ENCODE measurements at regions not wholly inside any gene's neighbourhood (a gene's known extent, or its start where the extent isn't known, plus 50 kb on each side); places are given as distances from the start of the nearest gene placed in this dataset.

GRCh38 chr5:7192016-7192415 lies 203.9 kb upstream of the ADCY2 start:
- WGBS, 4 donors: 73 to 90% (median 80%) methylated on average over 3 of the region's 3 CpGs
- Histone ChIP-seq H3K27ac (no peak overlapping the region), H3K27me3 (no peaks in the 10 kb centered on the region), H3K36me3 (replicated peaks in 1 of 2) (no peaks in the 10 kb centered on the region), H3K4me1 (replicated peaks in 1 of 2) (no peaks in the 10 kb centered on the region), H3K9me3 (replicated peaks in 1 of 3) (no peaks in the 10 kb centered on the region), H3K4me3 (no peak overlapping the region)
- TF ChIP-seq POLR2A (IDR thresholded peaks at IDR 0.05): no peak
- no peak for TF ChIP-seq CTCF (IDR thresholded peaks at IDR 0.05)
- DNase-seq: no peak
- intact Hi-C loops (cut with DNase I): no loop called here

GRCh38 chr5:7202846-7203245 lies 193.1 kb upstream of the ADCY2 start:
- 78 to 95% (median 92%) methylated on average over 1 of the region's 1 CpG for WGBS, 4 donors
- Histone ChIP-seq H3K36me3 (replicated peaks in 1 of 2) (no peaks in the 10 kb centered on the region), H3K27ac (no peak overlapping the region), H3K4me3 (no peak overlapping the region), H3K9me3 (replicated peaks in 1 of 3) (no peaks in the 10 kb centered on the region), H3K27me3 (no peaks in the 10 kb centered on the region), H3K4me1 (replicated peaks in 1 of 2) (no peaks in the 10 kb centered on the region)
- TF ChIP-seq CTCF (IDR thresholded peaks at IDR 0.05) (no peak), POLR2A (IDR thresholded peaks at IDR 0.05) (no peak)
- intact Hi-C loops (cut with DNase I): no loop called here
- DNase-seq: no peak

- Histone ChIP-seq H3K27ac (no peak overlapping the region), H3K4me1 (replicated peaks in 1 of 2) (no peaks in the 10 kb centered on the region), H3K36me3 (replicated peaks in 1 of 2) (no peaks in the 10 kb centered on the region), H3K27me3 (no peaks in the 10 kb centered on the region), H3K9me3 (replicated peaks in 1 of 3) (no peaks in the 10 kb centered on the region), H3K4me3 (no peak overlapping the region)
- DNase-seq: no peak
- TF ChIP-seq POLR2A (IDR thresholded peaks at IDR 0.05): no peak
- no peak for TF ChIP-seq CTCF (IDR thresholded peaks at IDR 0.05)
- intact Hi-C loops (cut with DNase I): no loop called here
- WGBS, 4 donors: 70 to 100% (median 91%) methylated on average over 2 of the region's 2 CpGs
Measured at GRCh38 chr5:7207979-7208378, 188.0 kb upstream of the ADCY2 start.

GRCh38 chr5:7208938-7209337 lies 187.0 kb upstream of the ADCY2 start:
- TF ChIP-seq CTCF (IDR thresholded peaks at IDR 0.05) (no peak), POLR2A (IDR thresholded peaks at IDR 0.05) (no peak)
- intact Hi-C loops (cut with DNase I): no loop called here
- H3K27me3 ChIP-seq: no peaks in the 10 kb centered on the region
- WGBS, 4 donors: 52 to 58% (median 53%) methylated on average over 5 of the region's 5 CpGs
- peak in 1 of 7 donors; percentile 69 for DNase-seq
- H3K9me3 ChIP-seq (replicated peaks in 1 of 3): no peaks in the 10 kb centered on the region
- no peaks in the 10 kb centered on the region for H3K4me1 ChIP-seq (replicated peaks in 1 of 2)
- H3K4me3 ChIP-seq: no peak overlapping the region
- H3K36me3 ChIP-seq (replicated peaks in 1 of 2): no peaks in the 10 kb centered on the region
- H3K27ac ChIP-seq: peak overlapping the region in 1 of 5 donors; percentile 18
